Breast epithelium (tissue), 4 donors: ENCODE measurements at regions not wholly inside any gene's neighbourhood (a gene's known extent, or its start where the extent isn't known, plus 50 kb on each side); places are given as distances from the start of the nearest gene placed in this dataset.
"Not testable (repeated sequence)": the region's sequence is repeated elsewhere in the genome, so short reads cannot be mapped to it uniquely, and the experiment has no call there.

ENCODE experiments used
- DNase-seq, 2 donors: peaks; one replicate each; pipeline ENCODE4 v3.0.0-alpha.2; 2019; ENCODE audit warnings: low spot score in 2 of 2
- H3K27ac ChIP-seq, 2 donors: fragments of 200-600 bp; sonication (generic) in 1 of 2; one replicate each; pipeline ENCODE4 v1.5.1; 2016 to 2019; ENCODE audit warnings: mild to moderate bottlenecking in 1 of 2
- H3K27me3 ChIP-seq, 2 donors: fragments of 200-600 bp; sonication (generic) in 1 of 2; one replicate each; pipeline versions ENCODE4 v1.5.1 to v1.6.0; 2017 to 2019; ENCODE audit warnings: control low read depth in 1 of 2, mild to moderate bottlenecking in 1 of 2
- H3K36me3 ChIP-seq: fragments of 200-600 bp; one replicate; pipeline ENCODE4 v1.5.1; 2019
- H3K4me1 ChIP-seq, 2 donors: fragments of 200-600 bp; sonication (generic); one replicate each; pipeline ENCODE4 v1.5.1; 2016 to 2019; ENCODE audit warnings: control low read depth in 1 of 2
- H3K4me3 ChIP-seq, 3 donors: fragments of 200-600 bp; sonication (generic); 1 replicate in 2 of 3; 2 replicates in 1 of 3; pipeline ENCODE4 v1.5.1; 2016 to 2019; ENCODE audit warnings: mild to moderate bottlenecking in 3 of 3, moderate library complexity in 2 of 3
- H3K9me3 ChIP-seq, 2 donors: fragments of 200-600 bp; sonication (generic) in 1 of 2; one replicate each; pipeline ENCODE4 v1.5.1; 2016 to 2019; ENCODE audit warnings: control low read depth in 1 of 2
- CTCF ChIP-seq, 3 donors: fragments of 450-650 bp; IDR thresholded peaks; one replicate each; pipeline ENCODE4 v1.5.1; 2016 to 2017; ENCODE audit warnings: antibody characterized with exemption in 3 of 3, mild to moderate bottlenecking in 3 of 3, moderate library complexity in 3 of 3
- POLR2A ChIP-seq: fragments of 450-650 bp; IDR thresholded peaks from one replicate; pipeline ENCODE4 v1.6.1; 2016; ENCODE audit warnings: antibody characterized with exemption, mild to moderate bottlenecking, moderate library complexity
- POLR2AphosphoS5 ChIP-seq, 3 donors: sonication (generic); formaldehyde crosslinking; IDR thresholded peaks; one replicate each; pipeline ENCODE4 v1.6.1; 2017; ENCODE audit warnings: antibody characterized with exemption in 3 of 3
- intact Hi-C: fragments of 100-400 bp; cut with DNase I; formaldehyde crosslinking; loops from one replicate; pipeline ENCODE4 v1.15.1; 2023; ENCODE audit warnings: low total_unique reads

GRCh38 chr5:115424446-115424845 is 120.1 kb downstream of the FEM1C start:
- no peaks in the 10 kb centered on the region for H3K4me1 ChIP-seq
- no peak overlapping the region for H3K27ac ChIP-seq
- no peak for DNase-seq
- TF ChIP-seq CTCF (IDR thresholded peaks at IDR 0.05): no peak
- TF ChIP-seq POLR2A: no peak
- no peak for TF ChIP-seq POLR2AphosphoS5 (IDR thresholded peaks at IDR 0.05)
- no peak overlapping the region for H3K4me3 ChIP-seq
- H3K9me3 ChIP-seq: no peaks in the 10 kb centered on the region
- H3K36me3 ChIP-seq: no peaks in the 10 kb centered on the region
- intact Hi-C loops: no loop called here
- H3K27me3 ChIP-seq: no peaks in the 10 kb centered on the region

DNA sequence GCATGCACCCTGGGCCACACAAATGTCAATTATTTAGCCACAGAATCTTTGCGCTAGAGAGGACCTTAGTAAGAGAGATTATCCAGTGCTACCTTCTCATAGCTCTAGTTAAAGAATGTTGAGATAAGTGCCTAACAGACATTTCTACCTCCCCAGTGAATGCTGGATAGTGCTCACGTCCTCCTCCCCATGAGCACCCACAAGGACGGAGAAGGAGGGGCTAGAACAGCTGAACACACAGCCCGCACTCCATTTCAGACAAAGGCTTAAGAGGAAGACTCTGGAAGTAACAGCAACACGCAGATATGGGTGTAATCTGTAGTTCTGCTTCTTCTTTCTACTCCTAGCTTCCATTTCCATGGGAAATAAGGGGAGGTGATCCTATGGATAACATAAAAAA is 120.5 kb downstream of the FEM1C start:
- Histone ChIP-seq H3K4me3 (no peak overlapping the region), H3K27ac (peak overlapping the region in 1 of 2 donors; percentile 29)

GRCh38 chr5:115423541-115423940 is 121.0 kb downstream of the FEM1C start:
- DNase-seq: no peak
- intact Hi-C loops: no loop called here
- no peak for TF ChIP-seq POLR2A
- no peak for TF ChIP-seq POLR2AphosphoS5 (IDR thresholded peaks at IDR 0.05)
- no peak for TF ChIP-seq CTCF (IDR thresholded peaks at IDR 0.05)
- Histone ChIP-seq H3K36me3 (no peaks in the 10 kb centered on the region), H3K9me3 (no peaks in the 10 kb centered on the region), H3K27ac (peak overlapping the region in 1 of 2 donors; percentile 29), H3K27me3 (no peaks in the 10 kb centered on the region), H3K4me3 (no peak overlapping the region), H3K4me1 (no peaks in the 10 kb centered on the region)

More for the DNA sequence above, 120.5 kb downstream of the FEM1C start:
- intact Hi-C loops: no loop called here
- DNase-seq: no peak
- H3K36me3 ChIP-seq: no peaks in the 10 kb centered on the region
- no peak for TF ChIP-seq CTCF (IDR thresholded peaks at IDR 0.05)
- TF ChIP-seq POLR2AphosphoS5 (IDR thresholded peaks at IDR 0.05): no peak
- no peak for TF ChIP-seq POLR2A
- no peaks in the 10 kb centered on the region for H3K9me3 ChIP-seq
- H3K4me1 ChIP-seq: no peaks in the 10 kb centered on the region
- H3K27me3 ChIP-seq: no peaks in the 10 kb centered on the region

DNA sequence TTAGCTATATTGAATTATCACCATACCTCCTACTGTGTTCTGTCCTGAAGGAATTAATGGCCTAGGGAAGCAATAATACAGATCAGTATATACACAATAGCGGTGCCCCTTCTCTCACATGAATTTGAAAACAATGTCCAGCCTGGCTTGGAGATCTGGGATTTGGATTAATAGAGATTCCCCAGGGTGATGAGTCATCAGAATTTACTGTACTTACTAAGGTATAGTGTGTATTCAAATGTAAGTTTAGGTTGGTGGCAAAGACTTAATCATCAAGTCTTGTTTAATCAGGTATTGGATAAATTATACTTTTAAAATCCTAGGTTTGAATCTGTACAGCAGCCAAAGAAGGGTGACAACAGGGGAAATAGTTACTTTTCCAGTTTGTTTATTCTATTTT is 121.5 kb downstream of the FEM1C start:
- Histone ChIP-seq H3K36me3 (no peaks in the 10 kb centered on the region), H3K9me3 (no peaks in the 10 kb centered on the region), H3K4me1 (no peaks in the 10 kb centered on the region), H3K27me3 (no peaks in the 10 kb centered on the region), H3K27ac (peak overlapping the region in 1 of 2 donors; percentile 44), H3K4me3 (no peak overlapping the region)
- no peak for TF ChIP-seq POLR2AphosphoS5 (IDR thresholded peaks at IDR 0.05)
- no peak for TF ChIP-seq POLR2A
- TF ChIP-seq CTCF (IDR thresholded peaks at IDR 0.05): no peak
- no peak for DNase-seq
- intact Hi-C loops: no loop called here

- DNase-seq, H3K27me3 ChIP-seq, H3K9me3 ChIP-seq, H3K27ac ChIP-seq, intact Hi-C loops, H3K4me1 ChIP-seq, H3K4me3 ChIP-seq, H3K36me3 ChIP-seq: not testable (repeated sequence)
These were observed 123.8 kb downstream of the FEM1C start for GRCh38 chr5:115420812-115421211.
